Central memory CD8-positive, alpha-beta T cell (primary cell): ENCODE measurements at regions not wholly inside any gene's neighbourhood (a gene's known extent, or its start where the extent isn't known, plus 50 kb on each side); places are given as distances from the start of the nearest gene placed in this dataset.

ENCODE experiments used
- ATAC-seq: fragments of 150-1000 bp; cut with Tn5 transposase; replicated peaks from 2 replicates; pipeline ENCODE4 v1.10.0; 2022; ENCODE audit warnings: mild to moderate bottlenecking, moderate FRiP score, moderate number of reproducible peaks; ENCODE audit not compliant: poor library complexity, severe bottlenecking; ENCODE audit errors: extremely low read depth
- DNase-seq, 2 donors: peaks; one replicate each; pipeline ENCODE4 v3.0.0; 2021; ENCODE audit warnings: low spot score in 2 of 2
- H3K27ac Mint-ChIP-seq: one replicate; pipeline ENCODE4 v1.8.0; 2022; ENCODE audit warnings: low read depth, mild to moderate bottlenecking, moderate library complexity, mixed read lengths
- H3K27me3 Mint-ChIP-seq: one replicate; pipeline ENCODE4 v1.8.0; 2022; ENCODE audit warnings: mixed read lengths
- H3K36me3 Mint-ChIP-seq: one replicate; pipeline ENCODE4 v1.8.0; 2022; ENCODE audit warnings: mild to moderate bottlenecking, moderate library complexity, mixed read lengths; ENCODE audit not compliant: insufficient read depth
- H3K4me1 Mint-ChIP-seq: one replicate; pipeline ENCODE4 v1.8.0; 2022; ENCODE audit warnings: mixed read lengths
- H3K4me3 Mint-ChIP-seq: one replicate; pipeline ENCODE4 v1.8.0; 2022; ENCODE audit warnings: mild to moderate bottlenecking, moderate library complexity, mixed read lengths
- H3K9me3 Mint-ChIP-seq: one replicate; pipeline ENCODE4 v1.8.0; 2022; ENCODE audit warnings: mixed read lengths

DNA sequence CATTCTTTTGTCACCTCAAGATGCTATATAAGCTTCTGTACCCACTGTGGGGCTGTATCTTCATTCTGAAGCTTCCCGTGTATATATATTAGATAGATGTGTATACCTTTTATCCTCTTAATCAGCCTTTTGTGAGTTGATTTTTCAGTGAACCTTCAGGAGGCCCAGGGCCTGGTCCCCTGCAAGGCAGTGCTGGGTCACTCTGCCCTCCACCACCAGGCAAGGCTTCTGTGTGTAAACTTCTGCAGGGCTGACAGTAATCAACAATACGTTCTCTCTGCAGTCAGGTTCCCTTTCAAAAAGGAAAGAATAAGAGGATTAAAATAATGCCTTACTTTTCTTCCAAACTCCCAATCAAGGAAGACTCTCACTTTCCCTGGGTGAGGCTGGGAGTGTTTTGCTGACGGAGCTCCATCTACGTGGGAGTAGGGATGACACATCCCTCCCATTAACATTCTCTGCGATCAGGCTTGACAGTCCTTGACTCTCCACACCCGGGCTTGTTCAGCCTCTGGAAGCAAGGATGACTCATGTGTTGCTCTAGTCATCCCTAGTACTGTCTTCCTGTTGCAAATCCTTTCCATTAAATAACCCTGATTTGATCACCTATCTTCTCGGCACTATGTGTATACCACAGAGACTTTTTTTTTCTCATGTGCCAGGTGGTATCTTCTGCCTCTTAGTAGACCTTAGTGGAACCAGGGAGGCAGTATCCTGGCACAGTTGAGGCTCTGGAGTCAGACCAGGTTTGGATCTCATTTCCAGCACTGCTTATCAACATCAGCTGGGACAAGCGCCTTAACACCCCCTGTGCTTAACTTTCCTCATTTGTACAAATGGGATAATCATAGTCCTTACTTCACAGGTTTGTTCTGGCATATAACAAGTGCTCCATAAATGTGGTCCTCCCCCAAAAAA is 70.3 kb upstream of the KCNK1 start:
- H3K4me3 Mint-ChIP-seq: no peak overlapping the region
- H3K27ac Mint-ChIP-seq: no peak overlapping the region
- peaks cover 38% of the 10 kb centered on the region for H3K27me3 Mint-ChIP-seq
- H3K9me3 Mint-ChIP-seq: no peaks in the 10 kb centered on the region
- H3K36me3 Mint-ChIP-seq: no peaks in the 10 kb centered on the region
- DNase-seq: no peak
- H3K4me1 Mint-ChIP-seq: no peaks in the 10 kb centered on the region
- no peak for ATAC-seq

DNA sequence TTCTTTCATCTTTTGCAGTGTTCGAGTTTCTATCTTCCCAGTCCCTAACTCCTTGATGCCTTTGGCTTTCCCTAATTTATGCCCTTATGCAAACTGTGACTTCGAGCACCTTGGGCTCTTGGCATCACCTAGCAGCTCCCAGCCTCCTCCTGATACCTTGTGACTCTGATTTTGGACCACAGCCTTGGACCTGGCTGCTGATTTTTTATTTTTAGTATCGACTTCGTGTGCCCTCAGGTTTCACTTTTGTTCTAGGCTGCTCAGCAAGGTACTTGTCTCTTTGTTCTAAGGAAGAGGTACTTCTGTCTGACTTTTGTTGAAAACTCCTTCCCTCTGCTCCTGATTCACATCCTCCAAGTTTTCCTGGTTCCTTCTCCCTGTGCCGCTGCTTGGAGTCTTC is 69.6 kb upstream of the KCNK1 start:
- no peaks in the 10 kb centered on the region for H3K4me1 Mint-ChIP-seq
- H3K36me3 Mint-ChIP-seq: no peaks in the 10 kb centered on the region
- H3K27ac Mint-ChIP-seq: no peak overlapping the region
- DNase-seq: no peak
- no peaks in the 10 kb centered on the region for H3K9me3 Mint-ChIP-seq
- no peak for ATAC-seq
- H3K4me3 Mint-ChIP-seq: no peak overlapping the region
- peaks cover 39% of the 10 kb centered on the region for H3K27me3 Mint-ChIP-seq

DNA sequence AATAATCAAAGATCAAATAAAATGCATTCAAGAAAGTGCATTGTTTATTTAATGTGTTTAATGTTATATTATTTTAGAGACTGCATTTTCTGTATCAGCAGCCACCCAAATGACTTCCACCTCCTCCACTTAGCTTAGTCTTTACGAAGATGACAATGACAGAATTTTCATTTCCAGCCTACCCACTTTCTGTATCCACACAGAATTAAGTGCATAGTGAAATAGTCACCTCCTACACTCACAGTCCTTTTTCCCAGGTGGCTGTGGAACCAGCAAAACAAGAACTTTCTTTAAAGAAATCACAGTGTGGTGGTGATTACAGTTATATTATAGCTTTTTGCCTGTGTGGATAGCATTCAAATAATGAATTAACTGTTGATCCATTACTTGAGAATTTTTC is 66.2 kb upstream of the KCNK1 start:
- no peak for ATAC-seq
- H3K36me3 Mint-ChIP-seq: peaks cover under 1% of the 10 kb centered on the region
- H3K4me3 Mint-ChIP-seq: no peak overlapping the region
- no peak overlapping the region for H3K27ac Mint-ChIP-seq
- H3K27me3 Mint-ChIP-seq: peaks cover 46% of the 10 kb centered on the region
- H3K9me3 Mint-ChIP-seq: no peaks in the 10 kb centered on the region
- H3K4me1 Mint-ChIP-seq: no peaks in the 10 kb centered on the region
- no peak for DNase-seq

DNA sequence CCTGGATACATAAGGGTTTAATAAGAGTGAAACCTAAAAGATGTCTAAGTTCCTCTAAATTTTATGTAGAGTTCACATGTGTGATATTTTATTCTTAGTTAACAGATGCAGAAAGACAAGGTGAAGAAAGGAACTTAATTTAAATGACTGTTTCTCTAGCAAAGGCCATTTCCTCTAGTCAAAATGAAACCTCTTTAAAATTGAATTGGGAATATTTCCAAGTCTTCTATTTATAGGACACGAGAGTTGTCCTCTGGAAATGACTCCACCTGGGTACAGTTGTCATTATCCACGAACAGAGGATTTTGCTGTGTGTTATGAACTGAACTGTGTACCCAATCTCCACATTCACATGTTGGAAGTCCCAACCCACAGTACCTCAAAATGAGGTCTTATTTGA is 64.5 kb upstream of the KCNK1 start:
- Mint-ChIP-seq H3K27me3 (peaks cover 42% of the 10 kb centered on the region), H3K9me3 (no peaks in the 10 kb centered on the region), H3K4me3 (no peak overlapping the region), H3K36me3 (peaks cover 1% of the 10 kb centered on the region), H3K27ac (no peak overlapping the region), H3K4me1 (no peaks in the 10 kb centered on the region)
- no peak for ATAC-seq
- no peak for DNase-seq

DNA sequence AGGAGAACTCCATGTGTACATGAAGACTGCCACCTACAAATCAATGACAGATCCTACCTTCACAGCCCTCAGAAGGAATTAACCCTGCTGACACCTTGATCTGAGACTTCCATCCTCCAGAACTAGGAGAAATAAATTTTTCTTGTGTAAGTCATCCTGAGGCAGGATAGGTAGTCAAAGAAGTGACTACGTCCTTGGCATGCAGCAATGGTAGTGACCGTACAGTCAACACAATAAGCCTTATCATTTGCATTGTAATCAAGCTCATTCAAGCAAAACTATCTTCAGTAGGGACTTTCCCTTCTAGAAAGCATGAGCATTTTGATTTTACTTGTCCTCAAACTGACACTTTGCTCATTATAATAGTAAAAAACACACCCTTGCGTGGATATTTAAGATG is 64.0 kb upstream of the KCNK1 start:
- H3K36me3 Mint-ChIP-seq: peaks cover 1% of the 10 kb centered on the region
- H3K4me3 Mint-ChIP-seq: no peak overlapping the region
- H3K27ac Mint-ChIP-seq: no peak overlapping the region
- H3K27me3 Mint-ChIP-seq: peaks cover 37% of the 10 kb centered on the region
- H3K4me1 Mint-ChIP-seq: no peaks in the 10 kb centered on the region
- DNase-seq: no peak
- no peak for ATAC-seq
- H3K9me3 Mint-ChIP-seq: no peaks in the 10 kb centered on the region

DNA sequence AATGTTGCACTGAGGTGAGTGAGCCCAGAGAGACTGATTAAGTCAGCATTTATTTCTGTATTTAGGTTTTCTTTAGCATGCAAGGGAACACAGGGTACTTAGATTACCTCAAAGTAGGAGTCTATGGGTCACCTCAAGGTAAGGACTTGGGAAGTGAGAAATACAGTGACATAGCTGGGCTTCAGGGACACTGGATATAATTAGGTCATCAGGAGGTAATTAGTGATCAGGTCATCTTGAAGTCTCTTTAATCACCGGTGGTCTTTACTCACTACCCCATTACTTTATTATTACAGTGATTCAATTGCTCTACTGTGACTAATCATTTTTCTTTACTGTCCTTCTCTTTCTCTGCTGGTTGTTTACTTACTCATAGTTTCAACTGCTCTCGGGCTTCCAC is 59.9 kb upstream of the KCNK1 start:
- Mint-ChIP-seq H3K4me3 (no peak overlapping the region), H3K36me3 (peaks cover 1% of the 10 kb centered on the region), H3K27ac (no peak overlapping the region), H3K4me1 (no peaks in the 10 kb centered on the region), H3K9me3 (no peaks in the 10 kb centered on the region), H3K27me3 (peaks cover 28% of the 10 kb centered on the region)
- ATAC-seq: no peak
- DNase-seq: no peak

DNA sequence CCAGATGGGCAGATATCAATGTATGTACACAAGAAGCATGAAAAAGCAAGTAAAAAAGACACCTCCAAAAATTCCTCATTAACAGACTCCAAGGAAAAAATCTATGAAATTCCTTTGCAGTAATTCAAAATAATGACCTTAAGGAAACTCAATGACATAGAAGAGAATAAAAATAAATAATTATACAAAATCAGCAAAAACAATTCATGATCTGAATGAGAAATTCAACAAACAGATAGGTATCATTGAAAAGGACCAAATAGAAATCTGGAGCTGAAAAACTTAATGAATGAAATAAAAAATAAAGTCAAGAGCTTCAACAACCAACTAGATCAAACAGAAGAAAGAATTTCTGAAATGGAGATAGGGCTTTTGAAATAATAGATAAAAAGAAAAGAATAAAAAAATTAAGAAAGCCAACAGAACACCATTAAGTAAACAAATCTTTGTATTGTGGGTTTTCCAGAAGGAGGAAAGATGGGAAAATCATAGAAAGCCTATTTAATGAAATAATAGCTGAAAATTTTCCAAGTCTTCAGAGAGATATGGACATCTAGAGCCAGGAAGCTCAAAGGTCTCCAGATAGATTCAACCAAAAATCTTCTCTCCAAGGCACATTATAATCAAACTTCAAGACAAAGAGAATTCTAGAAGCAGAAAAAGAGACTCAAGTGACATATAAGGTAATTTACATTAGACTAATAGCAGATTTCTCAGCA is 52.0 kb upstream of the KCNK1 start:
- no peak overlapping the region for H3K27ac Mint-ChIP-seq
- DNase-seq: no peak
- H3K4me1 Mint-ChIP-seq: no peaks in the 10 kb centered on the region
- ATAC-seq: no peak
- H3K4me3 Mint-ChIP-seq: no peak overlapping the region
- H3K27me3 Mint-ChIP-seq: peaks cover under 1% of the 10 kb centered on the region
- peaks cover 1% of the 10 kb centered on the region for H3K36me3 Mint-ChIP-seq
- peaks cover 6% of the 10 kb centered on the region for H3K9me3 Mint-ChIP-seq
